ENCODE measurements at regions not wholly inside any gene's neighbourhood (a gene's known extent, or its start where the extent isn't known, plus 50 kb on each side); places are given as distances from the start of the nearest gene placed in this dataset.

- no peak overlapping the region for H3K27ac ChIP-seq
- TF ChIP-seq, protein P1, sequence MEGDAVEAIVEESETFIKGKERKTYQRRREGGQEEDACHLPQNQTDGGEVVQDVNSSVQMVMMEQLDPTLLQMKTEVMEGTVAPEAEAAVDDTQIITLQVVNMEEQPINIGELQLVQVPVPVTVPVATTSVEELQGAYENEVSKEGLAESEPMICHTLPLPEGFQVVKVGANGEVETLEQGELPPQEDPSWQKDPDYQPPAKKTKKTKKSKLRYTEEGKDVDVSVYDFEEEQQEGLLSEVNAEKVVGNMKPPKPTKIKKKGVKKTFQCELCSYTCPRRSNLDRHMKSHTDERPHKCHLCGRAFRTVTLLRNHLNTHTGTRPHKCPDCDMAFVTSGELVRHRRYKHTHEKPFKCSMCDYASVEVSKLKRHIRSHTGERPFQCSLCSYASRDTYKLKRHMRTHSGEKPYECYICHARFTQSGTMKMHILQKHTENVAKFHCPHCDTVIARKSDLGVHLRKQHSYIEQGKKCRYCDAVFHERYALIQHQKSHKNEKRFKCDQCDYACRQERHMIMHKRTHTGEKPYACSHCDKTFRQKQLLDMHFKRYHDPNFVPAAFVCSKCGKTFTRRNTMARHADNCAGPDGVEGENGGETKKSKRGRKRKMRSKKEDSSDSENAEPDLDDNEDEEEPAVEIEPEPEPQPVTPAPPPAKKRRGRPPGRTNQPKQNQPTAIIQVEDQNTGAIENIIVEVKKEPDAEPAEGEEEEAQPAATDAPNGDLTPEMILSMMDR (conservative IDR thresholded peaks at IDR 0.05; ENCODE audit: low read depth), result no peak
- DNase-seq (ENCODE audit: low spot score), result no peak
- ChIA-PET CTCF (interaction anchor here (0.7 kb wide), 1 partner anchor 75 kb away, joined by 3 read pairs; no protein-coding TSS in a partner anchor), POLR2A (ENCODE audit: low non-redundant PET) (no interaction called here)
Observed at GRCh38 chr10:30117812-30118501, 58.6 kb upstream of the JCAD start.

GRCh38 chr10:30116041-30116491 is 56.7 kb upstream of the JCAD start:
- TF ChIP-seq, protein P1 (conservative IDR thresholded peaks at IDR 0.05; ENCODE audit: low read depth), result no peak
- POLR2A ChIA-PET (ENCODE audit: low non-redundant PET), result no interaction called here

GRCh38 chr10:30115626-30115940 is 56.2 kb upstream of the JCAD start:
- TF ChIP-seq, protein P1 (conservative IDR thresholded peaks at IDR 0.05; ENCODE audit: low read depth), result no peak
- ChIA-PET CTCF (interaction anchor here (1.3 kb wide), 1 partner anchor 14 kb away, joined by 3 read pairs; no protein-coding TSS in a partner anchor), POLR2A (ENCODE audit: low non-redundant PET) (no interaction called here)
- no peak for DNase-seq (ENCODE audit: low spot score)
- H3K27ac ChIP-seq, result no peak overlapping the region

More at GRCh38 chr10:30116041-30116491, 56.7 kb upstream of the JCAD start:
- CTCF ChIA-PET, result interaction anchor here (1.3 kb wide), 1 partner anchor 13 kb away, joined by 3 read pairs; no protein-coding TSS in a partner anchor
- DNase-seq (ENCODE audit: low spot score), result no peak
- H3K27ac ChIP-seq, result no peak overlapping the region

DNA sequence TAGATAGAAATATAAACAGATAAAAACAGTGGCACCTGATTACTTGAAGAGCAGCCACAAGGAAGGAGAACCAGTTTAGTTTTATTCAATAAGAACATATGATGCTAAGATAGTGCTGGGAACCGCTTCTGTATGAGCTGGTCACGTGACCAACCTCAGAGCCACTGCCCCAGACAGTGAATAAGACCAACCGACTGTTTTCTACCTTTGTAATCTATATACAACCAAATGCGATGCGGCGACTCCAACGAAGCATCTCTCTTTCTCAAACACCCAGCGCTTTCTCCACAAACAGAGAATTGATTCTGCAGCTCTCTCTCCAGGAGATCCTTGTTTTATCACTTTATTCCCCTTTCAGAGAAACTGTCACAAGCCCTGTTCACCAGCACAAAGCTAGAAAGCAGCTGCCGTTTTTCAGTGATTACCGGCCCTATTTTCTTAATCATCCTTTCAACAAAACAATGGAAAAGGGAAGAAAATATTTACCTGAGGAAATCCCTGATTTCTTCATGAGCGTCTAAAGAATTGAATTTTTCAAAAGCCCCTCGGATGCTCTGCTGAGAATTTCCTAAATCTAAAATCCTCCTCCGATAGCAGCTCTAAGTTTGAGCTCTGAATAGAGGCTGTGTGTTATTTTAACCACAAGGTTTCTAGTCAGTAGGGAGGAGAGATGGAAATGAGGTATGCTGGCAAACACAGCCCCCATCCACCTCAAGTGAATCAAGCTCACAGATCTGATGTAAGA is 55.7 kb upstream of the JCAD start:
- H3K27ac ChIP-seq, result no peak overlapping the region
- no peak for DNase-seq (ENCODE audit: low spot score)
- ChIA-PET CTCF (interaction anchor here (1.3 kb wide), 1 partner anchor 14 kb away, joined by 3 read pairs; no protein-coding TSS in a partner anchor), POLR2A (ENCODE audit: low non-redundant PET) (no interaction called here)
- TF ChIP-seq, protein P1 (conservative IDR thresholded peaks at IDR 0.05; ENCODE audit: low read depth), result no peak

- TF ChIP-seq, protein P1 (conservative IDR thresholded peaks at IDR 0.05; ENCODE audit: low read depth), result no peak
- no peak overlapping the region for H3K27ac ChIP-seq
- POLR2A ChIA-PET (ENCODE audit: low non-redundant PET), result no interaction called here
- no peak for DNase-seq (ENCODE audit: low spot score)
- CTCF ChIA-PET, result no interaction called here
Observed at GRCh38 chr10:30114401-30114800, 55.0 kb upstream of the JCAD start.

GRCh38 chr10:30111340-30112022 is 52.1 kb upstream of the JCAD start:
- CTCF ChIA-PET, result no interaction called here
- DNase-seq (ENCODE audit: low spot score), result no peak
- TF ChIP-seq, protein P1 (conservative IDR thresholded peaks at IDR 0.05; ENCODE audit: low read depth), result no peak
- no peak overlapping the region for H3K27ac ChIP-seq
- POLR2A ChIA-PET (ENCODE audit: low non-redundant PET), result no interaction called here

Data from RWPE1 (cell line).